ENCODE measurements at regions not wholly inside any gene's neighbourhood (a gene's known extent, or its start where the extent isn't known, plus 50 kb on each side); places are given as distances from the start of the nearest gene placed in this dataset.

DNA sequence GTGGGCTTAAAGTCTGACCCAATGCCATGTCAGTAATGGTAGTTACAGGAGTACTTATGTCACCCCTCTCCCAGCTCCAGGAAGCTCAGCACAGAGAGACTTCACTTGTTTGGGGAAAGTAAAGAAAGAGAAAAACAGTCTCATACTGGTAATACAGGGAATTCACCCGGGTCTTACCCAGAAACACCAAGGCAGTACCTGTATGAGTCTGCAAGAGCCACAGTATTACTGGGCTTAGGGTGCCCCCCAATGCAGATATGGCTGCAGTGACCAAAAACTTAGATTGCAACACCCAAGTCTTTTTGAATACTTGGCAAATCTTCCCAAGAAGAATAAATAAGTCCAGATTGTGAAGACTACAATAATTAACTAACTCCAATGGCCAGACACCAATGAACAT lies 622.1 kb downstream of the IGSF11 start:
- Mint-ChIP-seq H3K36me3 (ENCODE audit: low read depth, unreplicated experiment) (no peaks in the 10 kb centered on the region), H3K27ac (ENCODE audit: unreplicated experiment) (no peak overlapping the region), H3K27me3 (ENCODE audit: low read depth, unreplicated experiment) (no peaks in the 10 kb centered on the region), H3K9me3 (ENCODE audit: unreplicated experiment) (no peaks in the 10 kb centered on the region), H3K4me3 (ENCODE audit: unreplicated experiment) (no peak overlapping the region), H3K4me1 (ENCODE audit: low read depth, unreplicated experiment) (no peaks in the 10 kb centered on the region)
- TF ChIP-seq, protein P1, sequence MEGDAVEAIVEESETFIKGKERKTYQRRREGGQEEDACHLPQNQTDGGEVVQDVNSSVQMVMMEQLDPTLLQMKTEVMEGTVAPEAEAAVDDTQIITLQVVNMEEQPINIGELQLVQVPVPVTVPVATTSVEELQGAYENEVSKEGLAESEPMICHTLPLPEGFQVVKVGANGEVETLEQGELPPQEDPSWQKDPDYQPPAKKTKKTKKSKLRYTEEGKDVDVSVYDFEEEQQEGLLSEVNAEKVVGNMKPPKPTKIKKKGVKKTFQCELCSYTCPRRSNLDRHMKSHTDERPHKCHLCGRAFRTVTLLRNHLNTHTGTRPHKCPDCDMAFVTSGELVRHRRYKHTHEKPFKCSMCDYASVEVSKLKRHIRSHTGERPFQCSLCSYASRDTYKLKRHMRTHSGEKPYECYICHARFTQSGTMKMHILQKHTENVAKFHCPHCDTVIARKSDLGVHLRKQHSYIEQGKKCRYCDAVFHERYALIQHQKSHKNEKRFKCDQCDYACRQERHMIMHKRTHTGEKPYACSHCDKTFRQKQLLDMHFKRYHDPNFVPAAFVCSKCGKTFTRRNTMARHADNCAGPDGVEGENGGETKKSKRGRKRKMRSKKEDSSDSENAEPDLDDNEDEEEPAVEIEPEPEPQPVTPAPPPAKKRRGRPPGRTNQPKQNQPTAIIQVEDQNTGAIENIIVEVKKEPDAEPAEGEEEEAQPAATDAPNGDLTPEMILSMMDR (IDR thresholded peaks at IDR 0.05; ENCODE audit: insufficient read depth, low read depth, low read length), result no peak
- TF ChIP-seq EZH2 (IDR thresholded peaks at IDR 0.05; ENCODE audit: insufficient read depth, low read length), result no peak
- Histone ChIP-seq H3K27me3 (ENCODE audit: insufficient read depth, low read length) (no peaks in the 10 kb centered on the region), H3K9ac (ENCODE audit: low read length) (no peak overlapping the region), H3K4me2 (ENCODE audit: low read length) (no peak overlapping the region), H3K36me3 (ENCODE audit: insufficient read depth, low read length) (no peaks in the 10 kb centered on the region), H2AFZ (ENCODE audit: low read depth, low read length) (no peak overlapping the region), H3K9me3 (ENCODE audit: insufficient read depth, low read depth, low read length) (no peaks in the 10 kb centered on the region), H3K4me1 (ENCODE audit: insufficient read depth, low read length) (no peaks in the 10 kb centered on the region), H3K27ac (ENCODE audit: low read depth, low read length) (no peak overlapping the region), H4K20me1 (ENCODE audit: insufficient read depth, low read length) (no peaks in the 10 kb centered on the region), H3K4me3 (ENCODE audit: insufficient read depth, low read depth, low read length) (no peak overlapping the region), H3K79me2 (ENCODE audit: insufficient read depth, low read length) (no peaks in the 10 kb centered on the region)
- FAIRE-seq, result no peak
- no peak for DNase-seq (ENCODE audit: low read depth)

DNA sequence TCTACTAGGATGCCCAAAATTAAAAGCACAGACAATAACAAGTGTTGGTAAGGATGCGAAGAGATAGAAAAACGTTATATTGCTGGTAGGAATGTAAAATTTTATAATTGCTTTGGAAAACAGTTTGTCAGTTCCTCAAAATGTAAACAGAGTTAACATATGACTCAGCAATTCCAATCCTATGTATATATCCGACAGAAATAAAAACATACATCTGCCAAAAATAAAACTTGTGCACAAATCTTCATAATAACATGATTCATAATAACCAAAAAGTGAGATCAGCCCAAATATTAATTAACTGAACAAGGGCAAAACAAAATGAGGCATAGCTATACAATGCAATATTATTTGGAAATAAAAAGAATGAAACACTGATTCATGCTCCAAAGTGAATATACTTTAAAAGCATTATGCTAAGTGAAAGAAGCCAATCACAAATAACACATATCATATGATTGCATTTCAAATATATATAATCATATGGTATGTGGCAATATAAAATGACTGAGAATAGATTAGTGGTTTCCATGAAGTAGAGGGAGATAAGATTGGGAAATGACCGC lies 609.3 kb downstream of the IGSF11 start:
- TF ChIP-seq EZH2 (IDR thresholded peaks at IDR 0.05; ENCODE audit: insufficient read depth, low read length), result no peak
- TF ChIP-seq, protein P1 (IDR thresholded peaks at IDR 0.05; ENCODE audit: insufficient read depth, low read depth, low read length), result no peak
- FAIRE-seq, result no peak

DNA sequence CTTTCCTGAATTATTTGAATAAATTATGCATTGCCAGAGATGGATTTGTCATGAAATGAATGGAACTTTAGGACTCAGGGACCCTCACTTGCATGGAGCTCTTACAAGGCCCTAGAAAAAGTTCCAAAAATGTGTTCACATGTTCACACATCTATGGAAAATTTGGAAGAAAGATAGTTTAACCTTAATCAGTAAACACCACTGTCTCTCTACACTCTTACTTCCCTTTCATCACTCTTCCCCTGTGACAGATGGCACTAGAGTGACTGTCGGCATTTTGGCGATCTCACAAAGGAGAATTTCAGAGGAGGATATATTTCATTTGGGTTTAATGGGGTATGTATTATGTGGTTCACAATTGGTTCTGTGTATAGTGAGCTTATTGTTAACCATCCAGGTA lies 600.8 kb downstream of the IGSF11 start:
- no peaks in the 10 kb centered on the region for H3K4me1 ChIP-seq (ENCODE audit: insufficient read depth, low read length)
- DNase-seq (ENCODE audit: low read depth), result no peak
- H3K79me2 ChIP-seq (ENCODE audit: insufficient read depth, low read length), result no peaks in the 10 kb centered on the region
- H3K9me3 ChIP-seq (ENCODE audit: insufficient read depth, low read depth, low read length), result no peaks in the 10 kb centered on the region
- no peaks in the 10 kb centered on the region for H4K20me1 ChIP-seq (ENCODE audit: insufficient read depth, low read length)
- Mint-ChIP-seq H3K9me3 (ENCODE audit: unreplicated experiment) (no peaks in the 10 kb centered on the region), H3K36me3 (ENCODE audit: low read depth, unreplicated experiment) (no peaks in the 10 kb centered on the region), H3K27me3 (ENCODE audit: low read depth, unreplicated experiment) (no peaks in the 10 kb centered on the region), H3K27ac (ENCODE audit: unreplicated experiment) (no peak overlapping the region), H3K4me1 (ENCODE audit: low read depth, unreplicated experiment) (no peaks in the 10 kb centered on the region), H3K4me3 (ENCODE audit: unreplicated experiment) (no peak overlapping the region)
- H3K27ac ChIP-seq (ENCODE audit: low read depth, low read length), result no peak overlapping the region
- H3K27me3 ChIP-seq (ENCODE audit: insufficient read depth, low read length), result no peaks in the 10 kb centered on the region
- no peak overlapping the region for H3K4me3 ChIP-seq (ENCODE audit: insufficient read depth, low read depth, low read length)
- H3K9ac ChIP-seq (ENCODE audit: low read length), result no peak overlapping the region
- FAIRE-seq, result no peak
- H3K36me3 ChIP-seq (ENCODE audit: insufficient read depth, low read length), result no peaks in the 10 kb centered on the region
- no peak overlapping the region for H2AFZ ChIP-seq (ENCODE audit: low read depth, low read length)
- TF ChIP-seq, protein P1 (IDR thresholded peaks at IDR 0.05; ENCODE audit: insufficient read depth, low read depth, low read length), result no peak
- no peak for TF ChIP-seq EZH2 (IDR thresholded peaks at IDR 0.05; ENCODE audit: insufficient read depth, low read length)
- no peak overlapping the region for H3K4me2 ChIP-seq (ENCODE audit: low read length)

More for the DNA sequence above, 609.3 kb downstream of the IGSF11 start:
- no peaks in the 10 kb centered on the region for H3K27me3 ChIP-seq (ENCODE audit: insufficient read depth, low read length)
- no peak overlapping the region for H3K9ac ChIP-seq (ENCODE audit: low read length)
- no peaks in the 10 kb centered on the region for H3K79me2 ChIP-seq (ENCODE audit: insufficient read depth, low read length)
- no peak for DNase-seq (ENCODE audit: low read depth)
- Mint-ChIP-seq H3K27me3 (ENCODE audit: low read depth, unreplicated experiment) (no peaks in the 10 kb centered on the region), H3K9me3 (ENCODE audit: unreplicated experiment) (no peaks in the 10 kb centered on the region), H3K4me1 (ENCODE audit: low read depth, unreplicated experiment) (no peaks in the 10 kb centered on the region), H3K4me3 (ENCODE audit: unreplicated experiment) (no peak overlapping the region), H3K27ac (ENCODE audit: unreplicated experiment) (no peak overlapping the region), H3K36me3 (ENCODE audit: low read depth, unreplicated experiment) (no peaks in the 10 kb centered on the region)
- H3K36me3 ChIP-seq (ENCODE audit: insufficient read depth, low read length), result no peaks in the 10 kb centered on the region
- no peaks in the 10 kb centered on the region for H3K4me1 ChIP-seq (ENCODE audit: insufficient read depth, low read length)
- H2AFZ ChIP-seq (ENCODE audit: low read depth, low read length), result no peak overlapping the region
- no peaks in the 10 kb centered on the region for H4K20me1 ChIP-seq (ENCODE audit: insufficient read depth, low read length)
- H3K4me2 ChIP-seq (ENCODE audit: low read length), result no peak overlapping the region
- no peaks in the 10 kb centered on the region for H3K9me3 ChIP-seq (ENCODE audit: insufficient read depth, low read depth, low read length)
- H3K27ac ChIP-seq (ENCODE audit: low read depth, low read length), result no peak overlapping the region
- H3K4me3 ChIP-seq (ENCODE audit: insufficient read depth, low read depth, low read length), result no peak overlapping the region

Measured in astrocyte (in vitro differentiated cells and primary cell).